ENCODE measurements at regions not wholly inside any gene's neighbourhood (a gene's known extent, or its start where the extent isn't known, plus 50 kb on each side); places are given as distances from the start of the nearest gene placed in this dataset.
"Not testable (repeated sequence)": the region's sequence is repeated elsewhere in the genome, so short reads cannot be mapped to it uniquely, and the experiment has no call there.

- no peak overlapping the region for H3K4me3 ChIP-seq (ENCODE audit: low read length in 2 of 2)
- no peaks in the 10 kb centered on the region for H3K36me3 ChIP-seq (ENCODE audit: control insufficient read depth in 2 of 2, insufficient read depth in 2 of 2, low read length in 2 of 2)
- no peak overlapping the region for H3K27ac ChIP-seq (ENCODE audit: low read depth in 2 of 2, low read length in 2 of 2)
- no peak overlapping the region for H3K9ac ChIP-seq (ENCODE audit: low read depth in 1 of 2, low read length in 2 of 2)
- H3K4me1 ChIP-seq (ENCODE audit: control insufficient read depth in 2 of 2, insufficient read depth in 2 of 2, low read length in 2 of 2) = no peaks in the 10 kb centered on the region
- H3K27me3 ChIP-seq (ENCODE audit: control insufficient read depth in 2 of 2, insufficient read depth in 2 of 2, low read length in 2 of 2) = no peaks in the 10 kb centered on the region
- no peaks in the 10 kb centered on the region for H3K9me3 ChIP-seq (ENCODE audit: control insufficient read depth in 2 of 2, low read length in 2 of 2)
Observed at GRCh38 chr14:37813732-37814131, 218.3 kb downstream of the TTC6 start.

- Histone ChIP-seq H3K4me1 (ENCODE audit: control insufficient read depth in 2 of 2, insufficient read depth in 2 of 2, low read length in 2 of 2) (no peaks in the 10 kb centered on the region), H3K4me3 (ENCODE audit: low read length in 2 of 2) (no peak overlapping the region), H3K9me3 (ENCODE audit: control insufficient read depth in 2 of 2, low read length in 2 of 2) (no peaks in the 10 kb centered on the region), H3K36me3 (ENCODE audit: control insufficient read depth in 2 of 2, insufficient read depth in 2 of 2, low read length in 2 of 2) (no peaks in the 10 kb centered on the region), H3K9ac (ENCODE audit: low read depth in 1 of 2, low read length in 2 of 2) (no peak overlapping the region), H3K27ac (ENCODE audit: low read depth in 2 of 2, low read length in 2 of 2) (no peak overlapping the region), H3K27me3 (ENCODE audit: control insufficient read depth in 2 of 2, insufficient read depth in 2 of 2, low read length in 2 of 2) (no peaks in the 10 kb centered on the region)
Observed at GRCh38 chr14:37816135-37816534, 220.7 kb downstream of the TTC6 start.

- no peak overlapping the region for H3K4me3 ChIP-seq (ENCODE audit: low read length in 2 of 2)
- no peaks in the 10 kb centered on the region for H3K9me3 ChIP-seq (ENCODE audit: control insufficient read depth in 2 of 2, low read length in 2 of 2)
- H3K9ac ChIP-seq (ENCODE audit: low read depth in 1 of 2, low read length in 2 of 2) = no peak overlapping the region
- H3K27me3 ChIP-seq (ENCODE audit: control insufficient read depth in 2 of 2, insufficient read depth in 2 of 2, low read length in 2 of 2) = no peaks in the 10 kb centered on the region
- no peaks in the 10 kb centered on the region for H3K36me3 ChIP-seq (ENCODE audit: control insufficient read depth in 2 of 2, insufficient read depth in 2 of 2, low read length in 2 of 2)
- no peak overlapping the region for H3K27ac ChIP-seq (ENCODE audit: low read depth in 2 of 2, low read length in 2 of 2)
- no peaks in the 10 kb centered on the region for H3K4me1 ChIP-seq (ENCODE audit: control insufficient read depth in 2 of 2, insufficient read depth in 2 of 2, low read length in 2 of 2)
Observed at GRCh38 chr14:37816743-37817295, 221.4 kb downstream of the TTC6 start.

- Histone ChIP-seq H3K27me3 (ENCODE audit: control insufficient read depth in 2 of 2, insufficient read depth in 2 of 2, low read length in 2 of 2) (no peaks in the 10 kb centered on the region), H3K4me3 (ENCODE audit: low read length in 2 of 2) (no peak overlapping the region), H3K36me3 (ENCODE audit: control insufficient read depth in 2 of 2, insufficient read depth in 2 of 2, low read length in 2 of 2) (no peaks in the 10 kb centered on the region), H3K9me3 (ENCODE audit: control insufficient read depth in 2 of 2, low read length in 2 of 2) (no peaks in the 10 kb centered on the region), H3K4me1 (ENCODE audit: control insufficient read depth in 2 of 2, insufficient read depth in 2 of 2, low read length in 2 of 2) (no peaks in the 10 kb centered on the region), H3K27ac (ENCODE audit: low read depth in 2 of 2, low read length in 2 of 2) (no peak overlapping the region), H3K9ac (ENCODE audit: low read depth in 1 of 2, low read length in 2 of 2) (no peak overlapping the region)
Observed at GRCh38 chr14:37819155-37820015, 224.0 kb downstream of the TTC6 start.

GRCh38 chr14:37820810-37821209, 225.4 kb downstream of the TTC6 start:
- not testable (repeated sequence) for H3K4me1 ChIP-seq (ENCODE audit: control insufficient read depth in 2 of 2, insufficient read depth in 2 of 2, low read length in 2 of 2); H3K36me3 ChIP-seq (ENCODE audit: control insufficient read depth in 2 of 2, insufficient read depth in 2 of 2, low read length in 2 of 2); H3K27me3 ChIP-seq (ENCODE audit: control insufficient read depth in 2 of 2, insufficient read depth in 2 of 2, low read length in 2 of 2); H3K9me3 ChIP-seq (ENCODE audit: control insufficient read depth in 2 of 2, low read length in 2 of 2); H3K4me3 ChIP-seq (ENCODE audit: low read length in 2 of 2); H3K27ac ChIP-seq (ENCODE audit: low read depth in 2 of 2, low read length in 2 of 2); H3K9ac ChIP-seq (ENCODE audit: low read depth in 1 of 2, low read length in 2 of 2)

GRCh38 chr14:37824939-37825712, 229.7 kb downstream of the TTC6 start:
- no peaks in the 10 kb centered on the region for H3K9me3 ChIP-seq (ENCODE audit: control insufficient read depth in 2 of 2, low read length in 2 of 2)
- no peaks in the 10 kb centered on the region for H3K27me3 ChIP-seq (ENCODE audit: control insufficient read depth in 2 of 2, insufficient read depth in 2 of 2, low read length in 2 of 2)
- H3K9ac ChIP-seq (ENCODE audit: low read depth in 1 of 2, low read length in 2 of 2) = no peak overlapping the region
- H3K27ac ChIP-seq (ENCODE audit: low read depth in 2 of 2, low read length in 2 of 2) = no peak overlapping the region
- no peaks in the 10 kb centered on the region for H3K36me3 ChIP-seq (ENCODE audit: control insufficient read depth in 2 of 2, insufficient read depth in 2 of 2, low read length in 2 of 2)
- H3K4me1 ChIP-seq (ENCODE audit: control insufficient read depth in 2 of 2, insufficient read depth in 2 of 2, low read length in 2 of 2) = no peaks in the 10 kb centered on the region
- no peak overlapping the region for H3K4me3 ChIP-seq (ENCODE audit: low read length in 2 of 2)

GRCh38 chr14:37826869-37827268, 231.4 kb downstream of the TTC6 start:
- Histone ChIP-seq H3K4me3 (ENCODE audit: low read length in 2 of 2) (no peak overlapping the region), H3K9me3 (ENCODE audit: control insufficient read depth in 2 of 2, low read length in 2 of 2) (peaks cover 0 to 1% of the 10 kb centered on the region in 2 donors), H3K36me3 (ENCODE audit: control insufficient read depth in 2 of 2, insufficient read depth in 2 of 2, low read length in 2 of 2) (no peaks in the 10 kb centered on the region), H3K9ac (ENCODE audit: low read depth in 1 of 2, low read length in 2 of 2) (no peak overlapping the region), H3K27me3 (ENCODE audit: control insufficient read depth in 2 of 2, insufficient read depth in 2 of 2, low read length in 2 of 2) (no peaks in the 10 kb centered on the region), H3K4me1 (ENCODE audit: control insufficient read depth in 2 of 2, insufficient read depth in 2 of 2, low read length in 2 of 2) (no peaks in the 10 kb centered on the region), H3K27ac (ENCODE audit: low read depth in 2 of 2, low read length in 2 of 2) (no peak overlapping the region)

GRCh38 chr14:37830271-37830670, 234.8 kb downstream of the TTC6 start:
- H3K4me1 ChIP-seq (ENCODE audit: control insufficient read depth in 2 of 2, insufficient read depth in 2 of 2, low read length in 2 of 2) = no peaks in the 10 kb centered on the region
- peaks cover 0 to 1% of the 10 kb centered on the region in 2 donors for H3K9me3 ChIP-seq (ENCODE audit: control insufficient read depth in 2 of 2, low read length in 2 of 2)
- no peak overlapping the region for H3K9ac ChIP-seq (ENCODE audit: low read depth in 1 of 2, low read length in 2 of 2)
- H3K27me3 ChIP-seq (ENCODE audit: control insufficient read depth in 2 of 2, insufficient read depth in 2 of 2, low read length in 2 of 2) = no peaks in the 10 kb centered on the region
- H3K4me3 ChIP-seq (ENCODE audit: low read length in 2 of 2) = no peak overlapping the region
- H3K27ac ChIP-seq (ENCODE audit: low read depth in 2 of 2, low read length in 2 of 2) = no peak overlapping the region
- no peaks in the 10 kb centered on the region for H3K36me3 ChIP-seq (ENCODE audit: control insufficient read depth in 2 of 2, insufficient read depth in 2 of 2, low read length in 2 of 2)

- H3K27ac ChIP-seq (ENCODE audit: low read depth in 2 of 2, low read length in 2 of 2) = no peak overlapping the region
- H3K36me3 ChIP-seq (ENCODE audit: control insufficient read depth in 2 of 2, insufficient read depth in 2 of 2, low read length in 2 of 2) = no peaks in the 10 kb centered on the region
- H3K4me1 ChIP-seq (ENCODE audit: control insufficient read depth in 2 of 2, insufficient read depth in 2 of 2, low read length in 2 of 2) = no peaks in the 10 kb centered on the region
- H3K27me3 ChIP-seq (ENCODE audit: control insufficient read depth in 2 of 2, insufficient read depth in 2 of 2, low read length in 2 of 2) = no peaks in the 10 kb centered on the region
- H3K9me3 ChIP-seq (ENCODE audit: control insufficient read depth in 2 of 2, low read length in 2 of 2) = peaks cover 0 to 1% of the 10 kb centered on the region in 2 donors
- H3K4me3 ChIP-seq (ENCODE audit: low read length in 2 of 2) = no peak overlapping the region
- no peak overlapping the region for H3K9ac ChIP-seq (ENCODE audit: low read depth in 1 of 2, low read length in 2 of 2)
Observed at GRCh38 chr14:37834275-37834674, 238.8 kb downstream of the TTC6 start.

GRCh38 chr14:37838778-37839177, 243.3 kb downstream of the TTC6 start:
- H3K4me3 ChIP-seq (ENCODE audit: low read length in 2 of 2); H3K9ac ChIP-seq (ENCODE audit: low read depth in 1 of 2, low read length in 2 of 2); H3K9me3 ChIP-seq (ENCODE audit: control insufficient read depth in 2 of 2, low read length in 2 of 2); H3K4me1 ChIP-seq (ENCODE audit: control insufficient read depth in 2 of 2, insufficient read depth in 2 of 2, low read length in 2 of 2); H3K27me3 ChIP-seq (ENCODE audit: control insufficient read depth in 2 of 2, insufficient read depth in 2 of 2, low read length in 2 of 2); H3K27ac ChIP-seq (ENCODE audit: low read depth in 2 of 2, low read length in 2 of 2); H3K36me3 ChIP-seq (ENCODE audit: control insufficient read depth in 2 of 2, insufficient read depth in 2 of 2, low read length in 2 of 2): not testable (repeated sequence)

All from mucosa of rectum (tissue), 2 donors.